HPDE6-E6E7 (cell line): ENCODE measurements at regions not wholly inside any gene's neighbourhood (a gene's known extent, or its start where the extent isn't known, plus 50 kb on each side); places are given as distances from the start of the nearest gene placed in this dataset.
"Not testable (repeated sequence)": the region's sequence is repeated elsewhere in the genome, so short reads cannot be mapped to it uniquely, and the experiment has no call there.

ENCODE experiments used
- DNase-seq: peaks from one replicate; pipeline ENCODE4 v3.0.0; 2011; ENCODE audit warnings: missing footprints; ENCODE audit errors: extremely low spot score

DNA sequence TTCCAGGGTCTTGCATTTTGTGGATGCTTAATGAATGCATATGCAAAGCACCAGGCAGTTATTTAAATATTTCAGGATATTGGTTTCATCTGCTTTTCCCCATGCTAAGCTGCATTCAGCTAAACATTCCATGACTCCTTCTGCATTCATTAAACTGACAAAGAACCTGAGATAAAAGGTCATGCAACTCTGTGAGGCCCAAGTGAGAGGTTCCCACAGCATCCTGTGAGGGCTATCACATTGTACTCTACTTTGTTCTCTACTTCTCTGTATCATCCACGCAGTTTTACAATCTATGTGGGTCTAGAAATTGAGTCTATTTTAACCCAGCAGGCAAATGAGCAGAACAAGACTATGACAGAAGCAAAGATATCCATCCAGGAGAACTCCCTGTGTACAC lies 86.4 kb upstream of the PRSS16 start:
- DNase-seq = no peak

DNA sequence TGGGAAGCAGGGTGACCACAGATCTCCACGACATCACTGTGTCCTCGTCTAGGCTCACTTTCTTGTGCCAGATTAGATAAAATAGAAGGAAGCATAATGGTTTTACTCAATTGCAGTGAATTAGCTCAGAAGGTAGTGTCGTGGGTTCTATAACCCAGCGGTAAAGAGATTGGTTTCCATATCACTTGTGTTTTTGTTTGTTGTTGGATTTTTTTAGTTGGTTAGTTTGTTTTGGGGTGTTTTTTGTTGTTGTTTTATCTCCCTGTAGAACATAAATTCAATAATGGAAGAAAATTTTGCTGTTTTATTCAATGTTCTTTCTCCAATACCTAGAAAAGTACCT lies 85.9 kb upstream of the PRSS16 start:
- no peak for DNase-seq

DNA sequence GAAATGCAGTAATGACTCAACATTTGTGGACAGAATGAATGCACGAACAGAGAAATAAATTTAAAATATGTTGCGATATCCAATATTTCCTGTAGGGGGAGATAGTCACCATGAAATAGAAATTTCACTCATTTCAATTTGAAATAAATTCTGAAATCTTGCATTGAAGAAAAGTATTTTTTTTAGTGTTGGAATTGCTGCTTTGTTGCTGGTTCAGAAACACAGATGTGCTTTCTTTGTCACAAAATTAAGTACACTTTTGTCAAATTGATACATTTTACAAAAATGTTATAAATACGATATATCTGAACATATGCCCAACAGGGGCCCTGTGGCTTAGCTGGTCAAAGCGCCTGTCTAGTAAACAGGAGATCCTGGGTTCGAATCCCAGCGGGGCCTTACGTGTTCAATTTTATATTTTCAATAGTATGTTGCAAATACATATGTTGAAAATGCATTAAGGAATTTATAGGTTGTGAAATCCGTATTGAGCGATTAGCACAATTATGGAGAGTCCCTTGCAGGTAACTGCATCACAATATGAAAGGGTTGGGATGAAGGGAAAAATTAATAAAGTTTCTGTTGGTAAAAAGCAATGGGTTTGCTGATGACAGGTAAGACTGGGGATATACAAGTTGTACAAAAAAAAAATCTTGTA lies 85.4 kb upstream of the PRSS16 start:
- DNase-seq = no peak

- DNase-seq = no peak
These were observed 83.7 kb upstream of the PRSS16 start for GRCh38 chr6:27163834-27164233.

- DNase-seq = no peak
These were observed 79.4 kb upstream of the PRSS16 start for GRCh38 chr6:27168108-27168507.

GRCh38 chr6:27168586-27169443 lies 78.7 kb upstream of the PRSS16 start:
- no peak for DNase-seq

GRCh38 chr6:27172524-27173231 lies 74.8 kb upstream of the PRSS16 start:
- DNase-seq = not testable (repeated sequence)

DNA sequence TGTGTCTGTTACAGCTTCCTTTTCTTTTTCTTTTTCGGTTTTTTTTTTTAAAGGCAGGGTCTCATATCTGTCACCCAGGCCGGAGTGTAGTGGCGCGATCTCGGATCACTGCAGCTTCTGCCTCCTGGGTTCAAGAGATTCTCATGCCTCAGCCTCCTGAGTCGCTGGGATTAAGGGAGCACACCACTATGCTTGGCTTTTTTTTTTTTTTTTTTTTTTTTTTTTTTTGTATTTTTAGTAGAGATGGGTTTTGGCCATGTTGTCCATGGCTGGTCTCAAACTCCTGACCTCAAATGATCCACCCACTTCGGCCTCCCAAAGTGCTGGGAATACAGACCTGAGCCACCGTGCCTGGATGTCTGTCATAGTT lies 74.3 kb upstream of the PRSS16 start:
- not testable (repeated sequence) for DNase-seq

DNA sequence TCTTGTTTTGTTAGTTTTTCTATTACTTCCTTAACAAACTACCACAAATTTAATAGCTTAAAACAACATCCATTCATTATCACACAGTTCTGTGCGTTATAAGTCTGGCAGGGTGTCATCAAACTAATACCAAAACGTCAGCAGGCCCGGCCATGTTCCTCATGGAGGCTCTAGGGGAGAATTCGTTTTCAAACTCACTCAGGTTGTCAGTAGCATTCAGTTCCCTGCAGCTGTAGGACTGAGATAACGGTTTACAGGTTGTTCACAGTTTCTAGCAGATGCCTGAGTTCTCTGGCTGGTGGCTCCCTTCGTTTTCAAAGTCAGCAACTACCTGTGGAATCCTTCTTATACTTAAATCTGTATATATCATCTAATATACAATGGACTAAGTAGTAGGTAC lies 72.5 kb upstream of the PRSS16 start:
- DNase-seq = no peak

- no peak for DNase-seq
These were observed 71.4 kb upstream of the PRSS16 start for GRCh38 chr6:27176096-27176495.

GRCh38 chr6:27176523-27177484 lies 70.7 kb upstream of the PRSS16 start:
- no peak for DNase-seq

DNA sequence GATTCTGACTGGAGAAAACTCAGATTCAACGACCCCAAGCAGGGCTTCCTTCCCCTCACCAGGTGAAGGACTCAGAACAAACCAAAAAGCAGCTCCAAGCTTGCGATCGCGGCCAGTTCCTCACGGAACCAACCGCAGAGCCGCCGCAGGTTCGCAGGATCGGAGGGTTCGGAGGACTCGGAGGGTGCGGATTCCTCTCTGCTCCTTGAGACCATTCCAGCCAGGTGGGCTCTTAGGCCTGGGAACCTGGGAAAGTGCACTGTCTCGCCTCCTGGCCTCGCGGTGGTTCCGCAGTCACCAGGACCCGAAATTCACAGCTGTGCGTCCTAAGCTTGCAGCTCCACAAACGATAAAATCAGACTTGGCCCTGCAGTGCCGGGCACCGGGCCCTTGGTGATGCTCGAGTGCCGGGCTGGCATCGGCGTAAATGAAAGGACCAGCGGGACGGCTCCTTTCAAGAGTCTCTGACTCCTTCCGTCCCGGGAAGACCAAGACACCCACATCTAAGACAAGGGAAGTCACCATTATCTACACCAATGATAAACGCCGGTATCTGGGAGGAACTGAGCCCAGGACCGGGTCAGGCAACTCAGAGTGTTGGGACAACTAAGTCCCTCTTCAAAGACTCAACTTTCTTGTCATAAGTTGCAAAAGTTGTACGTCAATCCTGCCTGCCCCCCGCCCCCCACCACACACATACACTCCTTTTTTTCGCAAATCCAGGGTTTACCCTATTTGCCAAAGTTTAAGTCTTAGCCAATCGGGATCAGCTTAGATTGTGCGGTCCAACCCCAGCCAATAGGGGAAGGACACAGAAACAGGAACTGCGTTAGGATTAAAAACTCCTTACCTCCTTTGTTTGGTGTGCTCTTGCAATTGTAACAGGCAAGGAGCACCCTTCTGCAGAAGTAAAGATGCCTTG lies 69.8 kb upstream of the PRSS16 start:
- DNase-seq = peak; percentile 95

- DNase-seq = no peak
These were observed 69.1 kb upstream of the PRSS16 start for GRCh38 chr6:27178407-27178730.

- DNase-seq = no peak
These were observed 68.6 kb upstream of the PRSS16 start for GRCh38 chr6:27178860-27179259.

GRCh38 chr6:27183060-27183832 lies 64.3 kb upstream of the PRSS16 start:
- DNase-seq = no peak

DNA sequence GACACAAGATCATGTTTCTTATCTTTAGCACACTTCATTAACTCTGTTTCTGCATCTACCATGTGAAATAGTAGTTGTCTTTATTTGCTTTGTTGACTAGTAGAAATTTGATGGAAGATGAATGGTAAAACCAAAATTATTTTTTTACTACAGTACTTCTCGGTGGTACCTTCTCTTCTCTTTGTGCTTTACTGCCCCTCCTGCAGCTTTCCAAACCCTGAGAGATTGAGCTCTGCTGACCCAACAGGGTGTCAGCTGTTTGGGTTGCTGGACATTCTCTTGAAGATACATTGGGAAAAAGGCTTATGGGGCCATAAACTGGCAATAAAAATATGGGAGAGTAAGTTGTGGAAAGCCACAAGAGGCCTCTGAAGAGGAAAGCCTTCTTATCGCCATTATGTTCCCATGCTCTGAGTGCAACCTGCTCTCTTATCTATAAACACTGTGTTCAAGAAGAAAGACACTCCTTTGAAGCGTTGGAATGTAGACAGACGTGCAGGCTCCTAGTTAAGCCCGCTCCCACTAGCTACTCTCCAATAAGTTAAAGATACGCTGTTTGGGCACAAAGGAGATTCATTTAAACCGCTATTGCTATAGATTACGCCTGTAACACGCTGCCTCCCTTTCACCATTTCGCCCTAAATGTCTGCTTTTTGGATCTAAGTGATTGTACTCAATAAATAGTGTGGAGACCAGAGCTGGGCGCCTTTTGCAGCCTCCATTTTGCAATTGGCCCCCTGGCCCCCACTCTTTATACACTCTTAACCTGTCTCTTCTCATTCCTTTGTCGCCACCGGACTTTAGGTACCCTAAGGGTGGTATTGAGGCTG lies 60.1 kb upstream of the PRSS16 start:
- no peak for DNase-seq

- DNase-seq = peak; percentile 53
These were observed 59.2 kb upstream of the PRSS16 start for GRCh38 chr6:27188061-27188884.

GRCh38 chr6:27188885-27189418 lies 58.5 kb upstream of the PRSS16 start:
- peak; percentile 48 for DNase-seq
